ENCODE measurements at regions not wholly inside any gene's neighbourhood (a gene's known extent, or its start where the extent isn't known, plus 50 kb on each side); places are given as distances from the start of the nearest gene placed in this dataset.

- Histone ChIP-seq H3K27ac (no peak overlapping the region), H3K4me1 (peaks cover 0 to 13% (median 0%) of the 10 kb centered on the region in 4 donors), H3K4me3 (no peak overlapping the region), H3K36me3 (no peaks in the 10 kb centered on the region), H3K9me3 (no peaks in the 10 kb centered on the region), H3K27me3 (no peaks in the 10 kb centered on the region)
- intact Hi-C loops (cut with DNase I; ENCODE audit: low total_unique reads), result no loop called here
- TF ChIP-seq CTCF (IDR thresholded peaks at IDR 0.05), result no peak
- DNase-seq, result no peak
These were observed 133.5 kb upstream of the THBS1 start for GRCh38 chr15:39447346-39447745.

- H3K27ac ChIP-seq, result no peak overlapping the region
- H3K36me3 ChIP-seq, result no peaks in the 10 kb centered on the region
- H3K27me3 ChIP-seq, result no peaks in the 10 kb centered on the region
- TF ChIP-seq CTCF (IDR thresholded peaks at IDR 0.05), result no peak
- H3K9me3 ChIP-seq, result no peaks in the 10 kb centered on the region
- no peak overlapping the region for H3K4me3 ChIP-seq
- DNase-seq, result no peak
- H3K4me1 ChIP-seq, result peaks cover 0 to 11% (median 0%) of the 10 kb centered on the region in 4 donors
- intact Hi-C loops (cut with DNase I; ENCODE audit: low total_unique reads), result no loop called here
These were observed 133.0 kb upstream of the THBS1 start for GRCh38 chr15:39447881-39448280.

- TF ChIP-seq CTCF (IDR thresholded peaks at IDR 0.05), result no peak
- Histone ChIP-seq H3K27ac (no peak overlapping the region), H3K27me3 (no peaks in the 10 kb centered on the region), H3K36me3 (no peaks in the 10 kb centered on the region), H3K9me3 (no peaks in the 10 kb centered on the region), H3K4me3 (no peak overlapping the region), H3K4me1 (peaks cover 0 to 11% (median 0%) of the 10 kb centered on the region in 4 donors)
- intact Hi-C loops (cut with DNase I; ENCODE audit: low total_unique reads), result no loop called here
- no peak for DNase-seq
These were observed 132.5 kb upstream of the THBS1 start for GRCh38 chr15:39448409-39448808.

- H3K27me3 ChIP-seq, result no peaks in the 10 kb centered on the region
- H3K4me3 ChIP-seq, result no peak overlapping the region
- H3K9me3 ChIP-seq, result no peaks in the 10 kb centered on the region
- intact Hi-C loops (cut with DNase I; ENCODE audit: low total_unique reads), result no loop called here
- H3K27ac ChIP-seq, result no peak overlapping the region
- TF ChIP-seq CTCF (IDR thresholded peaks at IDR 0.05), result no peak
- peaks cover 0 to 4% (median 0%) of the 10 kb centered on the region in 4 donors for H3K4me1 ChIP-seq
- DNase-seq, result no peak
- no peaks in the 10 kb centered on the region for H3K36me3 ChIP-seq
These were observed 129.7 kb upstream of the THBS1 start for GRCh38 chr15:39451121-39451688.

- H3K27me3 ChIP-seq, result no peaks in the 10 kb centered on the region
- H3K9me3 ChIP-seq, result no peaks in the 10 kb centered on the region
- H3K4me3 ChIP-seq, result no peak overlapping the region
- no peaks in the 10 kb centered on the region for H3K36me3 ChIP-seq
- H3K4me1 ChIP-seq, result peaks cover 0 to 4% (median 0%) of the 10 kb centered on the region in 4 donors
- DNase-seq, result no peak
- no peak for TF ChIP-seq CTCF (IDR thresholded peaks at IDR 0.05)
- intact Hi-C loops (cut with DNase I; ENCODE audit: low total_unique reads), result no loop called here
- no peak overlapping the region for H3K27ac ChIP-seq
These were observed 129.0 kb upstream of the THBS1 start for GRCh38 chr15:39451871-39452270.

- Histone ChIP-seq H3K9me3 (no peaks in the 10 kb centered on the region), H3K27me3 (no peaks in the 10 kb centered on the region), H3K27ac (no peak overlapping the region), H3K4me1 (peaks cover 0 to 4% (median 0%) of the 10 kb centered on the region in 4 donors), H3K36me3 (no peaks in the 10 kb centered on the region), H3K4me3 (no peak overlapping the region)
- intact Hi-C loops (cut with DNase I; ENCODE audit: low total_unique reads), result no loop called here
- TF ChIP-seq CTCF (IDR thresholded peaks at IDR 0.05), result no peak
- no peak for DNase-seq
These were observed 127.3 kb upstream of the THBS1 start for GRCh38 chr15:39453620-39454019.
